HG03064 (cell line): ENCODE measurements at regions not wholly inside any gene's neighbourhood (a gene's known extent, or its start where the extent isn't known, plus 50 kb on each side); places are given as distances from the start of the nearest gene placed in this dataset.

Source experiments
- ATAC-seq: cut with Tn5 transposase; IDR thresholded peaks from one replicate; pipeline ENCODE4 v1.9.1; 2021; ENCODE audit warnings: low read depth; ENCODE audit not compliant: unreplicated experiment

- ATAC-seq, result no peak
Observed at GRCh38 chr2:175478096-175478768, 296.7 kb upstream of the ATP5MC3 start.

- no peak for ATAC-seq
Observed at GRCh38 chr2:175476948-175477347, 295.4 kb upstream of the ATP5MC3 start.

GRCh38 chr2:175476374-175476773, 294.9 kb upstream of the ATP5MC3 start:
- no peak for ATAC-seq

GRCh38 chr2:175475130-175475529, 293.6 kb upstream of the ATP5MC3 start:
- no peak for ATAC-seq

GRCh38 chr2:175468431-175469098, 287.1 kb upstream of the ATP5MC3 start:
- ATAC-seq, result no peak

GRCh38 chr2:175465101-175465500, 283.6 kb upstream of the ATP5MC3 start:
- ATAC-seq, result no peak

GRCh38 chr2:175464311-175464670, 282.8 kb upstream of the ATP5MC3 start:
- ATAC-seq, result no peak

GRCh38 chr2:175463589-175464310, 282.2 kb upstream of the ATP5MC3 start:
- no peak for ATAC-seq

GRCh38 chr2:175463169-175463568, 281.7 kb upstream of the ATP5MC3 start:
- no peak for ATAC-seq

GRCh38 chr2:175462246-175462645, 280.7 kb upstream of the ATP5MC3 start:
- no peak for ATAC-seq

GRCh38 chr2:175461839-175462238, 280.3 kb upstream of the ATP5MC3 start:
- ATAC-seq, result no peak

GRCh38 chr2:175457895-175458448, 276.5 kb upstream of the ATP5MC3 start:
- no peak for ATAC-seq

GRCh38 chr2:175454953-175455389, 273.5 kb upstream of the ATP5MC3 start:
- ATAC-seq, result no peak

GRCh38 chr2:175450029-175450760, 268.7 kb upstream of the ATP5MC3 start:
- ATAC-seq, result no peak

GRCh38 chr2:175449616-175450015, 268.1 kb upstream of the ATP5MC3 start:
- ATAC-seq, result no peak

GRCh38 chr2:175446201-175446600, 264.7 kb upstream of the ATP5MC3 start:
- ATAC-seq, result no peak

GRCh38 chr2:175445281-175445680, 263.8 kb upstream of the ATP5MC3 start:
- ATAC-seq, result no peak

- ATAC-seq, result no peak
Observed at GRCh38 chr2:175442441-175442840, 260.9 kb upstream of the ATP5MC3 start.

- ATAC-seq, result no peak
Observed at GRCh38 chr2:175441181-175441761, 259.8 kb upstream of the ATP5MC3 start.

- ATAC-seq, result no peak
Observed at GRCh38 chr2:175439416-175439815, 257.9 kb upstream of the ATP5MC3 start.
